Panc1 (cell line): ENCODE measurements at regions not wholly inside any gene's neighbourhood (a gene's known extent, or its start where the extent isn't known, plus 50 kb on each side); places are given as distances from the start of the nearest gene placed in this dataset.

ENCODE experiments used
- ATAC-seq: fragments of 200-7000 bp; cut with Tn5 transposase; 2 replicates; pipeline ENCODE4 v1.9.1; 2020; ENCODE audit warnings: mild to moderate bottlenecking, moderate library complexity
- BruUV-seq: library from RNA; stranded (reverse); fragments of 400-500 nt; replicated peaks from 2 replicates; lab custom pipeline; 2021; lab: Mats Ljungman, UMichigan
- CTCF ChIA-PET: fragments of 300-600 bp; sonication (Branson Sonifier 250); formaldehyde crosslinking; loops from one replicate; lab custom pipeline; 2022; ENCODE audit warnings: antibody characterized with exemption; lab: Charles Lee
- POLR2A ChIA-PET: fragments of 300-600 bp; sonication (Branson Sonifier 250); formaldehyde crosslinking; loops from one replicate; lab custom pipeline; 2022; ENCODE audit warnings: antibody characterized with exemption; lab: Charles Lee
- DNase-seq: peaks from one replicate; pipeline ENCODE4 v3.0.0-alpha.2; 2010; ENCODE audit warnings: low read depth, low spot score
- H3K27ac ChIP-seq: 2 replicates; pipeline ENCODE4 v1.5.1; 2011; ENCODE audit warnings: mild to moderate bottlenecking, low read length, inconsistent platforms
- H3K27me3 ChIP-seq: fragments of 200-500 bp; sonication (Bioruptor generic); 2 replicates; pipeline ENCODE4 v1.6.0; 2014; ENCODE audit warnings: low read length, inconsistent platforms; ENCODE audit not compliant: control insufficient read depth, insufficient read depth
- H3K36me3 ChIP-seq: fragments of 200-500 bp; sonication (Bioruptor generic); 2 replicates; pipeline ENCODE4 v1.5.1; 2014; ENCODE audit warnings: inconsistent platforms, mild to moderate bottlenecking, low read length, moderate library complexity; ENCODE audit not compliant: control insufficient read depth, insufficient read depth
- H3K4me1 ChIP-seq: 2 replicates; pipeline ENCODE4 v1.5.1; 2011; ENCODE audit warnings: inconsistent platforms, mild to moderate bottlenecking, low read length, moderate library complexity; ENCODE audit not compliant: control insufficient read depth, insufficient read depth
- H3K4me3 ChIP-seq, 2 experiments: 2 replicates each; pipeline ENCODE4 v1.5.1; 2011 to 2012; ENCODE audit warnings: low read depth in 2 of 2, low read length in 2 of 2, mild to moderate bottlenecking in 2 of 2, inconsistent platforms in 1 of 2, moderate library complexity in 1 of 2
- H3K9me3 ChIP-seq: fragments of 200-500 bp; sonication (Bioruptor generic); 2 replicates; pipeline ENCODE4 v1.5.1; 2014; ENCODE audit warnings: low read depth, mild to moderate bottlenecking, inconsistent platforms, low read length, moderate library complexity; ENCODE audit not compliant: control insufficient read depth, insufficient read depth
- CTCF ChIP-seq: fragments of 450-650 bp; IDR thresholded peaks from 2 replicates; pipeline ENCODE4 v1.5.1; 2017; ENCODE audit warnings: mild to moderate bottlenecking
- POLR2AphosphoS5 ChIP-seq: IDR thresholded peaks from 2 replicates; pipeline ENCODE4 v1.6.1; 2012; ENCODE audit warnings: mild to moderate bottlenecking, low read depth, low read length, moderate library complexity
- SIN3A ChIP-seq: IDR thresholded peaks from 2 replicates; pipeline ENCODE4 v1.6.1; 2012; ENCODE audit warnings: low read depth, mild to moderate bottlenecking, low read length, moderate library complexity, borderline replicate concordance; ENCODE audit not compliant: insufficient read depth
- TCF7L2 ChIP-seq: IDR thresholded peaks from 2 replicates; pipeline ENCODE4 v1.6.1; 2011; ENCODE audit warnings: mild to moderate bottlenecking, low read depth, low read length, inconsistent platforms
- in situ Hi-C: cut with HindIII; loops from 2 replicates; pipeline ENCODE4 v1.10.0; 2016; ENCODE audit warnings: low sequenced_read_pairs, low pct_unique_long_range_greater_than_20kb
- intact Hi-C: fragments of 100-400 bp; cut with micrococcal nuclease; formaldehyde crosslinking; loops from one replicate; pipeline ENCODE4 v1.10.0; 2022; ENCODE audit not compliant: unreplicated experiment
- TF ChIP-seq, protein P1 (sequence below), 2 experiments: IDR thresholded peaks; 2 replicates each; pipeline ENCODE4 v1.6.1; 2011 to 2012; ENCODE audit warnings: low read depth in 2 of 2, control low read depth in 1 of 2, low read length in 1 of 2, mild to moderate bottlenecking in 1 of 2, moderate library complexity in 1 of 2; ENCODE audit not compliant: insufficient read depth in 1 of 2

DNA sequence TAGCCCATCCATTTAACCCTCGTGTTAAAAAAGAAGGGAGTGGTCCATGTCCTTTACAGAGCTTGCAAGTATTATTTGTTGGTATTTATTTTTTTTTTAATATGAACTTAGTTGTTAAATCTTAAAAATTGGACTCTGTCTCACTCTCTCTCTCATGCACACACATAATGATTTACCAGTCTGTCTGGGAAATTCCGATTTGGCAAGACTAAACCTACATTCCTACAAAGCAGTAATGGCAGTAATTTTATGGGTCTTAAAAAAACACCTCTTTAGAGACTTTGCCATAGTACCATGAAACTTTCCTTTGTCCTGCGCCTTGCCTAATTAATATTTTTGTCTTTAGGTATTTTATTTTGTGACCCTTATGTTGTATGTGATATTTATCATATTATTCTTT lies 239.5 kb upstream of the PPP1R3A start:
- H3K4me1 ChIP-seq: no peaks in the 10 kb centered on the region
- BruUV-seq: no TSS peak
- ChIA-PET POLR2A (no interaction called here), CTCF (no interaction called here)
- no peaks in the 10 kb centered on the region for H3K36me3 ChIP-seq
- no peak overlapping the region for H3K4me3 ChIP-seq
- TF ChIP-seq, protein P1, sequence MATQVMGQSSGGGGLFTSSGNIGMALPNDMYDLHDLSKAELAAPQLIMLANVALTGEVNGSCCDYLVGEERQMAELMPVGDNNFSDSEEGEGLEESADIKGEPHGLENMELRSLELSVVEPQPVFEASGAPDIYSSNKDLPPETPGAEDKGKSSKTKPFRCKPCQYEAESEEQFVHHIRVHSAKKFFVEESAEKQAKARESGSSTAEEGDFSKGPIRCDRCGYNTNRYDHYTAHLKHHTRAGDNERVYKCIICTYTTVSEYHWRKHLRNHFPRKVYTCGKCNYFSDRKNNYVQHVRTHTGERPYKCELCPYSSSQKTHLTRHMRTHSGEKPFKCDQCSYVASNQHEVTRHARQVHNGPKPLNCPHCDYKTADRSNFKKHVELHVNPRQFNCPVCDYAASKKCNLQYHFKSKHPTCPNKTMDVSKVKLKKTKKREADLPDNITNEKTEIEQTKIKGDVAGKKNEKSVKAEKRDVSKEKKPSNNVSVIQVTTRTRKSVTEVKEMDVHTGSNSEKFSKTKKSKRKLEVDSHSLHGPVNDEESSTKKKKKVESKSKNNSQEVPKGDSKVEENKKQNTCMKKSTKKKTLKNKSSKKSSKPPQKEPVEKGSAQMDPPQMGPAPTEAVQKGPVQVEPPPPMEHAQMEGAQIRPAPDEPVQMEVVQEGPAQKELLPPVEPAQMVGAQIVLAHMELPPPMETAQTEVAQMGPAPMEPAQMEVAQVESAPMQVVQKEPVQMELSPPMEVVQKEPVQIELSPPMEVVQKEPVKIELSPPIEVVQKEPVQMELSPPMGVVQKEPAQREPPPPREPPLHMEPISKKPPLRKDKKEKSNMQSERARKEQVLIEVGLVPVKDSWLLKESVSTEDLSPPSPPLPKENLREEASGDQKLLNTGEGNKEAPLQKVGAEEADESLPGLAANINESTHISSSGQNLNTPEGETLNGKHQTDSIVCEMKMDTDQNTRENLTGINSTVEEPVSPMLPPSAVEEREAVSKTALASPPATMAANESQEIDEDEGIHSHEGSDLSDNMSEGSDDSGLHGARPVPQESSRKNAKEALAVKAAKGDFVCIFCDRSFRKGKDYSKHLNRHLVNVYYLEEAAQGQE (IDR thresholded peaks at IDR 0.05; ENCODE audit: insufficient read depth in 1 of 2, low read depth in 2 of 2, low read length in 1 of 2): no peak
- TF ChIP-seq CTCF (no peak), TCF7L2 (no peak), SIN3A (no peak), POLR2AphosphoS5 (no peak)
- H3K27ac ChIP-seq: no peak overlapping the region
- H3K27me3 ChIP-seq: no peaks in the 10 kb centered on the region
- no peaks in the 10 kb centered on the region for H3K9me3 ChIP-seq
- in situ Hi-C loops (no loop called here), intact Hi-C loops (no loop called here)
- no peak for ATAC-seq
- DNase-seq: no peak

- in situ Hi-C loops: no loop called here
- H3K36me3 ChIP-seq: no peaks in the 10 kb centered on the region
- H3K9me3 ChIP-seq: no peaks in the 10 kb centered on the region
- intact Hi-C loops: no loop called here
- no TSS peak for BruUV-seq
- ATAC-seq (no peak), DNase-seq (no peak)
- H3K4me1 ChIP-seq: no peaks in the 10 kb centered on the region
- CTCF ChIA-PET: no interaction called here
- POLR2A ChIA-PET: no interaction called here
- TF ChIP-seq SIN3A (no peak), TCF7L2 (no peak), CTCF (no peak), POLR2AphosphoS5 (no peak)
- TF ChIP-seq, protein P1 (IDR thresholded peaks at IDR 0.05; ENCODE audit: insufficient read depth in 1 of 2, low read depth in 2 of 2, low read length in 1 of 2): no peak
- no peaks in the 10 kb centered on the region; the same call in 1 of the 2 replicates for H3K27me3 ChIP-seq
- H3K27ac ChIP-seq: no peak overlapping the region
- H3K4me3 ChIP-seq: no peak overlapping the region
Observed at GRCh38 chr7:114156178-114156577, 237.4 kb upstream of the PPP1R3A start.
